A172 (cell line): ENCODE measurements at regions not wholly inside any gene's neighbourhood (a gene's known extent, or its start where the extent isn't known, plus 50 kb on each side); places are given as distances from the start of the nearest gene placed in this dataset.
A peak's percentile ranks its signal among the peaks of the same experiment; 100 is the strongest.

ENCODE experiments used
- DNase-seq: peaks from one replicate; pipeline ENCODE4 v3.0.0-alpha.2; 2015; ENCODE audit warnings: low spot score

DNA sequence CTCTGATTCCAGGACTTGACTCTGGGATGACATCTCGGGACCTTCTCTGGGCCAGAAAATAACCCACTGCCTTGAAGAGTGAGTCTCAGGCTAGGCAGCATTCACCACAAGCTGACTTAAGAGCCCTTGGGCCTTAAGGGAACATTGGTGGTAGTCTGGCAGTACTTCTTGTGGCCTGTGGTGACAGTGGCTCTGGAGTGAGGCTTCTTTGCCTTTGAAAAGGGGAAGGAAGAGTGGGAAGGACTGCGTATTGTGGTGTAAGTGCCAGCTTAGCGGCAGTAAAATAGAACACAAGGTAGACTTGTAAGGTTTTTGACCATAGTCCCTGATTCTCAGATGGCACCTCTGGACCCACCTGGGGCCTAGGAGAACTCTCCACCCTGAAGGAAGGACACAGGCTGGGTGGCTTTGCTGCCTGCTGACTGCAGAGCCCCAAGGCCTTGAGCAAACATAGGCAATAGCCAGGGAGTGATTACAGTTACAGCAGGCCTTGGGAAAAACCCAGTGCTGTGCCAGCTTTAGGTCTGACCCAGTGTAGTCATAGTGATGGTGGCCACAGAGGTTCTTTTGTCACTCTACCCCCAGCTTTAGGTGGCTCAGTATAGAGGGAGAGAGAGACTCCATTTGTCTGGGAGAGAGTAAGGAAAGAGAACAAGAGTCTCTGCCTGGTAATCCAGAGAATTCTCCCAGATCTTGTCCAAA lies 483.9 kb downstream of the SH2D4B start:
- DNase-seq, result no peak

DNA sequence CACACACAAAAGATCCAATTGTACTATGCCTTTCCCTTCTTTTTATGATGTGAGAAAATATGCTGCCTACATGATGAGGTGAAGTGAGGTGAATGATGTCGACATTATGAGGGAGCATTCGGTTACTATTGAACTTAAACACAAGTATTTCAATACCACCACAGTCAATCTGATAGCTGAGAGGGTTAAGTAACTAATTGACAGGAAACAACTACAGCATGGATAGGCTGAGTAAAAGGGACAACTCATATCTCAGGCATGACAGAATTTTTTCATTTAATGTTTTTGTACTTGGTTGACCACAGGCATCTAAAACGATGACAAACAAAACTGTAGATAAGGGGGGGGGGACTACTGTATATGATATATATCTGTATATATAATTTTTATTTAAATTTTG lies 488.9 kb downstream of the SH2D4B start:
- peak; percentile 78 for DNase-seq

DNA sequence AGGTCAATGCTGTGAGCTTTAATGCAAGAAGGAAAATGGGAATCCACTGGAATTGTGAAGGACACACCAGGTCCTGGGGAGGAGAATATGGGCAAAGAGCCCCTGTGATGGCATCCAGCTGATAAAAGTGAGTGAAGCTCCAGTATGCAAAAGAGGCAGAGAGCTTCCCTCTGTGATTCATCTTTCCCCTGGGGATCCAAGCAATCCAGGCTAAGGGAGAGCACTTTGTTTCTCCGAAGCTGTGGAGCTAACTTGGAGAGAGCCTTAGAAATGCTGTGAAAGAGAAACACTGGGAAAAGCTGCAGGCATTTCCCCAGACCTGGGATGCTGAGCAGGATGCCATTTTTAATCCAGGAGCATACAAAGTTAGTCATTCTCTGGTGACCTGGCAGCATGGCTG lies 489.5 kb downstream of the SH2D4B start:
- peak; percentile 51 for DNase-seq

DNA sequence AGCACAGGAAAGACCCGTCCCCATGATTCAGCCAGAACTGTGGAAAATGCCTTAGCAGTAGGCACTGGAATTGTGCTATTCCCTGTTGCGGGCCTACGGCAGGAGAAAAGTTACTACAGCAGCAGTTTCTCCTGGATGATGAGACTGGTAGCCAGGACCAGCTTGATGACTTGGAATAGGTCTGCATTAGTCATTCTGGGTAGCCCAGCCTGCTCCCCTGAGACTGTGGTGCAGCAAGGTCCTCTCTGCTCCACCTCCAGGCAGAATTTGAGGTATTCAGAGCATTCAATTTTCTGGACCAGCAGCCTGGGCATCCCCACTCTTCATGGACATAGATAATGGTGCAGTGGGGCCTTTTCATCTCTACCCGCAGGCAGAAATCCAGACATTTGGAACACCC lies 490.0 kb downstream of the SH2D4B start:
- DNase-seq, result peak; percentile 26

DNA sequence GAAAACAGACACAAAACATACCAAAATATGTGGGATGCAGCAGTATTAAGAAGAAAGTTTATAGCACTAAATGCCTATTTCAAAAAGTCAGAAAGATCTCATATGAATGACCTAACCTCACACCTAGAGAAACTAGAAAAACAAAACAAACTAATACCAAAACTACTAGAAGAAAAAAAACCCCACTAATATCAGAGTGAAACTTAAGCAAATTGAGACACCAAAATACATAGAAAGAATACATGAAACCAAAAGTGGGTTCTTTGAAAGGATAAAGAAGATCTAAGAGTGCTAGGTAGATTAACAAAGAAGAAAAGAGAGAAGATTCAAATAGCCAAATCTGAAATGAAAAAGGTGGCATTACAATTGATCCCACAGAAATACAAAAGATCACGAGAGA lies 494.1 kb downstream of the SH2D4B start:
- DNase-seq, result no peak

DNA sequence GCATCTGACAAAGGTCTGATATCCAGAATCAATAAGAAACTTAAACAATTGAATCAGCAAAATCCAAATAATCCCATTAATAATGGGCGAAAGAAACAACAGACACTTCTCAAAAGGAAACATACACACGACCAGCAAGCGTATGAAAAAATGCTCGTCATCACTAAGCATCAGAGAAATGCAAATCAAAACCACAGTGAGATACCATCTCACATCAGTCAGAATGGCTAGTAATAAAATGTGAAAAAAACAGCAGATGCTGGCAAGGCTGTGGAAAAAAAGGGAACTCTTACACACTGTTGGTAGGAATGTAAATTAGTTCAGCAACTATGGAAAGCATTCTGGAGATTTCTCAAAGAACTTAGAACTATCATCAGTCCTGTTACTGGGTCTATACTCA lies 496.7 kb downstream of the SH2D4B start:
- DNase-seq, result no peak

DNA sequence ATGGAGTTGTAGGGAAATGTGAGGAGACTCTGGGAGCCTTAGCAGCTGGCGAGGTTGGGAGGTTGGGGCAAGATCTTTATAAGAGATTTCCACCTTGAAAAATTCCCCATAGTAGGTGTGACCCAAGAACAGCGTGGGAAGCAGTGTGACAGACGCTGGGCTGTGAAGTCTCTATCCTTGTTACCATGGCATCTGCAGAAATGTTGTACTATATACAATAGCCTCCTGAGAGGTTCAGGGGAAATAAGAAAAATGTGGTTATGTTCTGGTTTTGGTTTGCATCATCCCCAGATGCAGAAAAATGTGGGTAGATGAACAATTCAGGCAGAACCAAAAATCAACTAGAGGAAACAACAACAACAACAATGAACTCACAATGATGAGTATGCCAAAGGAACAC lies 498.6 kb downstream of the SH2D4B start:
- no peak for DNase-seq

DNA sequence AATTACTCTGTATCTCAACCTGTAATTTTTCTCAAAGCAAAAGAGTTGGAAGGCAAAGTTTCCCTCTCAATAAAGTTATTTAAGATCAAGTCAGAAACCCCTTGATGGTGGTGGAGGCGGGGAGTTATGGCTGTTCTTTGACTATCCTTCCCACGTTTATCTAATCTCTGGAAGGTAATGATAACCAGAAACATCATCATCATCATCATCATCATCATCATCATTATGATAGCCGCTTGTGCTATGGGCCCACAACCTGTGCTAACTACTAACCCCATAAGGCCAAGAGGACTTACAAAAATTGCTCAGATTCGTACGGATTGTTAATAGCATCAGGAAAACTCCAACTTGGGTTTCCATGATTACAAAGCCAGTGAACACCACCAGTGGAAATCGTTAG lies 502.3 kb downstream of the SH2D4B start:
- no peak for DNase-seq

DNA sequence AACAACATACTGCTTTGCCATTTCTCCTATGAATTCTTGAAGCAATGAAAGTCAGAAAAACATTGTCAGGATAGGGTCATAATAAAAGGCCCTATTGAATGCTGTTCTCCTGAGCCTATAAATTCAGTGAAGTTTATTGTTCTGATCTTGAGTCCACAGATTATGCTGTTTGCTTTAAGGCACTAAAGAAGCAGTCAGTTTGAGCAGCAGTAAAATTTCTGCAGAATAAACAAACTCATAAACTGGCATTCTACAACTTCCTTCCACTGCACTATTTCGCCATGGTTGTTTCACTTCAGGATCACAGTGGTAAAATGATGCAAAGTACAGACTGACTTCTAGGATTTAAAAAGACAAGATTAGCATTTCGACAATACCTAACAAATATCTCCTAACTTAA lies 503.2 kb downstream of the SH2D4B start:
- no peak for DNase-seq

DNA sequence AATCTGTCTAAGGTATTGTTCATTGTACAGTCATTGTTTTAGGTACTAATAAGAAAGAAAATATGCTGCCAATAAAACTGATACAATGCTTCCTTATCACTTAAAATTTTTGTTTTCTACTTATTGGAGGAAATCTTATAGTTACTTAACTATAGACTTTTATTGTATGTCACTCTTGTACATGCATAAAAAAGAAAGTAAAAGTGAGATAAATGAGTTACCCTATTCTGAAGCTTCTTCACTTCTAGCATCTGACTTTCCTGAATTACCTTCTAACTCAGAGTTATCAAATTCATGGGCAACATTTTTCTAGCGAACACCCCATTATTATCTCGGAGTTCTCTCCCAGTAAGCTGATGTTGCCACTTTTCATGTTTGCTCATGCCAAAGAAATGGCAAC lies 504.9 kb downstream of the SH2D4B start:
- no peak for DNase-seq

DNA sequence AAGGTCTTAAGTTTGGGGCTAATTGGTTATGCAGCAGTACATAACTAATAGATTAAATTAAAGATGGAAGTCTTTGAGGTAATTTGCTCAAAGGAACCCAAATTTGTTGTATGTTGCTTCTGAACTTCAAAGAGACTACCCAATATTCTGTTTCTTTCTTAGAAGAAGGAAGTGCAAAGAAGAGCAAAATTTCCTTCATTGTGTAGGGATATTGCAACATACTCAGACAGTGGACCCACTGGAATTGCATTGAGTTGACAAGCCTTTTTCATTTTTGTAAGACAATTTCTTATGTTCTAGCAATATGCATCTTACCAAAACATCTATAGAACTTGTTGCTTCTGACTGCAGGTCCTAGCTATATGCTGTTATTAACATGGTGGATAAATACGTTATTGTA lies 527.8 kb downstream of the SH2D4B start:
- DNase-seq, result no peak

DNA sequence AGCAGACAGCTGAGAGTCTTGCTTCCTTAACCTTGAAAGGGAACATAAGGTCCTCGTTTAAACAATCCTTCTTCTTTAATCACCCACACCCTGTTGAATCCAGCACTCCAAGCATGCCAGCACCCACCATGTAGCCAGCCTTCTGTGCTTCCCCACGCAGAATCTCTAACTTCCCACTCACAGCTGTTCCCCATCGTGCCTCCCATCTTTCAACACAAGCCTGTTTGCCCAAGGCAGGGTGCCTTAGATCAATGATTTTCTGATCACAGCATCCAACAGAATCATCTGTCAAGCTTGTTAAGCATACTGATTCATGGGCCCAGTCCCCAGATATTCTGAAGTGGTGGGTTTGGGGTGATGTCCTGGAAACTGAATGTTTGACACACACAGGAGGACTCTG lies 530.8 kb downstream of the SH2D4B start:
- DNase-seq, result no peak

DNA sequence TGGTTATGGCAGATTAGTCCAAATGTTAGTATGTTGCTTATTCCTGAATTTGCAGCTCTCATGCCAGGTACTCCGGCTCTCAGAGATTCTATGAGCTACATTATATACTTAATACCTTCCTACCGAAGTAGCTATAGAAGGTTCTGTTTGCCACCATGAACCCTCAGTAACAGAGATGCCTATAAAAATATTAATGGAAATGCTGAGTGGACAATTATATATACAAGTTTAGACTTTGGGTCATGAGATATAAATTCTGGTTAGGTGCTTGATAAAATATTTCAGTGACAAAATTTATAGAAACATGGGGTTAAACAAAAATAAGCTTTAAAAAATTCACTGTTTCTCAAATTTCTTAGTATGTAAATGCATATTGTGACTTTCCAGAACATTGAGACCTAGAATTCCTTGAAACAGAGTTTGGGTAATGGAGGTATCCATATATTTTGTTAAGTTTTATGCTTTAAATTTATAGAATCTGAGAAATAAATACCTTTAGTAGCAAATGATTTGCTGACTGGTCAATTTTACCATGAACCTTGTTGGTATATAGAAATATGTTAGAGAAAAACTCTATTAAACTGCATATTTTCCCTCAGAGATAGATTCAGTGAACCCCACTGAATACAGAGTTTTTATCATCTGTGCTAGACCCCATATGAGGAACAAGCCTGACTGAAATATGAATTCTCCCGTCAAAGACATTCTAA lies 533.5 kb downstream of the SH2D4B start:
- DNase-seq, result no peak

DNA sequence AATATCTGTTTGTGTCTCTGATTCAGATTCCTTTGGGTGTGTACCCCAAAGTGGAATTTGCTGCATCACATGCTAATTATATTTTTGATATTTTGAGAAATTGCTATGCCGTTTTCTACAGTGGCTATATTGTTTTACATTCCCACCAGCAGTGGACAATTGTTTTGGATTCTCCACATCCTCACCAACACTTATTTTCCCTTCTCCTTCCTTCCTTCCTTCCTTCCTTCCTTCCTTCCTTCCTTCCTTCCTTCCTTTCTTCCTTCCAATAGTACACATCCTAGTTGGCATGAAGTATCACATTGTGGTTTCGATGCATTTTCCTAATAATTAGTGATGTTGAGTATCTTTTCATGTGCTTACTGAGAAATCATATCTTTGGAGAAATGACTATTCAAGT lies 535.5 kb downstream of the SH2D4B start:
- no peak for DNase-seq

DNA sequence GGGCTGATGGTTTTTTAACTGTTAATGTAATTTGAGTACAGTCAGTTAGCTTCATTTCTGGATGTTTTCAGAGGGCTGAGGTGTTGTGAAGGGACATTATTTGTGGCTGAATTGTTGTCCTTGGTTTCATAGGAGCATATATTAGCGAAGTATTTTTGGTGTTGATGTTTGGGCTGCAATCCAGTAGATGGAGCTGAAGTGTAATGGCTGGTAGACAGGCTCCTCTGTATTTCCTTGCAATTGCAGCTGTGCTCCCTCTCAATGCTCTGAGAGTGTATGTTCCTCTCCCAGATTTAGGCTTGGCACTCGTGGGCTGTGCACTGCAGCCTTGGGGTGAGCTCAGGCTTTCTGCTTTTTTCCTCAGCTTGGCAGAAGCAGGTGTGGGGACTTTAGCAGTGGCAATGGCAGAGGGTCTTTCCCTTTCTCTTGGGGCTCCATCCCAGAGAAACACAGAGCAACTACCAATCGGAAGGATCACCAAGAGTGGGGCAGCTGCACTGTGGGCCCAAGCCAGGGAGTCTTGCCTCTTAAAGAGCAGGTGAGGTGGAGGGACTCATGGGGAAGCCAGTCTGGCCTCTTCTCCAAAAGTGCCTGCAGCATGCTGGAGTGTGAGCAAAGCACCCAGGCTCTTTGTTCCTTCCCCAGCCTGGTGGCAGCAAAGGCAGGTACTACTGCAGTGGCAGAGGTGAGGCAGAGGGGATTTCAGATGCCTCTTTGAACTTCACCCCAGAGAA lies 544.4 kb downstream of the SH2D4B start:
- DNase-seq, result peak; percentile 13

DNA sequence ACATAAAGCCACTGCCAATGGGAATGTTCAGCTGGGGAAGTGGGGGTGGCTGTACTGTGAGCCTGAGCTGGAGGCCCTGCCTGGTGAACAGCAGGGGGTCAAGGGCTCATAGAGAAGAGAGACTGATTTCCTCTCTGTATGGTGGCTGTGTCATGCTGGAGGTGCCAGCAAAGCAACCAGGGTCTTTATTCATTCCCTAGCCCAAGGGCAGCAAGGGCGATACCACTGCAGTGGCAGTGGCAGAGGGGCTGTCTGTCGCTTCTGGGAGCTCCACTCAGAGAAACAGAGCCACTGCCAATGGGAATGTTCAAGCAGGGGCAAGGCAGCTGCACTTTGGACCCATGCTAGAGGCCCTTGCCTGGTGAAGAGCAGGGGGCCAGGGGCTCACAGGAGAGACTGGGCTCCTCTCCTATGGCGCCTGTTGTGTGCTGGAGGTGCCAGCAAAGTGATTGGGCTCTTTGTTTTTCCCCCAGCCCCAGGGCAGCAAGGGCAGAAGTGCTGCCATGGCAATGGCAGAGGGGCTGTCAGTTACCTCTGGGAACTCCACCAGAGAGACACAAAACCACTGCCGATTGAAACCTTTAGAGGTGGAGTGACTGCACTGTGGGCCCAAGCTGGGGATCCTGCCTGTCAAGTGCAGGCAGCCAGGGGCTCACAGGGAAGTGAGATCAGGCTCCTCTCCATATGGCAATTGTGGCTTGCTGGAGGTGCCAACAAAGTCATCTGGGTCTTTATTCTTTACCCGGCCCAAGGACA lies 545.1 kb downstream of the SH2D4B start:
- no peak for DNase-seq

DNA sequence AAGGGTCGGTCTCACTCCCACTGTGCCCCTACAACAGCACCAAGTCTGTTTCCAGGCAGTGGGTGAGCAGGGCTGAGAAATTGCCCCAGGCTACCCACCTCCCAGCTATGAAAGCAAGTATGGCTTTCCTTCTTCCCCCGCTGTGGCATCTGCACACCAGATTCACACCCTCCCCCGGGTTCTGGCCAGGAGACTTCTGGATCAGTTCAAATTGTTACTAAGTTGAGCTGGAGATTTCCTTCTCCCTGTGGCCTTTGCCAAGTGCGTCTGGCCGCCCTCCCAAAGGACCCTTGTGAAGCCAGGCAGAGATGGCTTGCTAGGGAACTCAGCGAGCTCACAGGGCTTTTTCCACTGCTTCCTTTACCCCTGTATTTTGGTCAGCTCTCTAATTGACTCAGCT lies 555.4 kb downstream of the SH2D4B start:
- DNase-seq, result no peak

DNA sequence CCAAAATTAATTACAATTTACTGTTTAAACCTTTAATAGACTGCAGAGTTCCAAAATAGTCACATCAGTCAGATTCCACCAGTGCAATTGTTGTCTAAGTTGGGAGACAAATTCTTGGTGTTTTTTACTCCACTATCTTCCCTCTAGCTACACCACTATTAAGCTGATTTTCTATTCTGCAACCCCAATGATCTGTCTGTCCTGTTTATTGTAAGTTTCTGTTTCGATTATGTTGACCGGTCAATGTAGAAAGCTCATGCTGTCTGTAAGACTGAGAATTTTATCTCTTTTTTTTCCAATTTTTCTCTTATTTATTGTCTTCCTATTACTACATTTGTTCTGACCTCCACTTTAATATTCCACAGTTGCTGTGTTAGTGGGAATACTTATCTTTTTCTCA lies 557.5 kb downstream of the SH2D4B start:
- DNase-seq, result no peak

DNA sequence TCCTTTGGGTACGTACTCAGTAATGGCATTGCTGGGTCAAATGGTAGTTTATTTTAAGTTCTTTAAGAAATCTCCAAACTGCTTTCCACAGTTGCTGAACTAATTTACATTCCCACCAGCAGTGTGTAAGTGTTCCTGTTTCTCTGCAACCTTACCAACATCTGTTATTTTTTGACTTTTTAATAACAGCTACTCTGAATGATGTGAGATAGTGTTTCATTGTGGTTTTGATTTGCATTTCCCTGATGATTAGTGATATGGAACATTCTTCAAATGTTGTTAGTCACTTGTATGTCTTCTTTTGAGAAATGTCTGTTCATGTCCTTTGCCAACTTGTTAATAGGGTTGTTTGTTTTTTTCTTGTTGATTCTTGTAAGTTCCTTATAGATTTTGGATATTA lies 558.9 kb downstream of the SH2D4B start:
- DNase-seq, result no peak

DNA sequence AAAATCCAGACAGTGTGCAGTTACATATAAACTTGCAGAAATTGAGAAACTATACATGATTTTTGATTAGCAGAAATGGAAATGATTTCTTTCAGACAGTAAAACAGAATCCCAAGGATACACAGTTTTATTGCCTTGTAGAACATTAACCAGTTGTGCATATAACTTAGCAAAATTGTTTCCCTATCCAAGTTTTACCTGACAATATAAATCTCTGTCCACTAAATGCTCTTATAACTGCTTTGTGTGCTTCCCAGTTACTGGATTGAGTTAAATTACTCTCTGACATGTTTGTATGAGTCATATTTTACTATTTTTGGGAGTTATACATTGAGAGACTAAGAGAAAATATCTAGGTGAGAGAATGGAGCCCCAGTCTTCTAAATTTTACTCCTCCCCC lies 563.4 kb downstream of the SH2D4B start:
- no peak for DNase-seq

DNA sequence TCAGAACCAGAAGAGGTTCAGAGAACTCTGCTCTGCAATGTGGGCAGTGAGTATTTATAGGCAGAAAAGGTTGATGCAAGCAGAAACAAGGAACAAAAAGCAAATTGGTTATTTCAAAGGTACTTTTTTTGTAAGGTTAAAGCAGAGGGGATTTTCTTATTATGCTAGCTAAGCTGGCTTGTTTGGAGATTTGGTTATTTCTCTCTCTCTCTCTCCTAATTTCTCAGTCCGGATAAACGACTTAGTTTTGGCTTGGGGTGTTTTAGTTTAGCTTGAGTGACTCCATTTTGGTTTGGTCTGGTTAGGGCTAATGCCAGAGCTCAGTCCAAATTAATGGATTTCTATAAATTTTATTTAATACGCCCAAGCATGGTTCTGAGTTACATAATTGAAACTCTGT lies 566.8 kb downstream of the SH2D4B start:
- DNase-seq, result no peak

DNA sequence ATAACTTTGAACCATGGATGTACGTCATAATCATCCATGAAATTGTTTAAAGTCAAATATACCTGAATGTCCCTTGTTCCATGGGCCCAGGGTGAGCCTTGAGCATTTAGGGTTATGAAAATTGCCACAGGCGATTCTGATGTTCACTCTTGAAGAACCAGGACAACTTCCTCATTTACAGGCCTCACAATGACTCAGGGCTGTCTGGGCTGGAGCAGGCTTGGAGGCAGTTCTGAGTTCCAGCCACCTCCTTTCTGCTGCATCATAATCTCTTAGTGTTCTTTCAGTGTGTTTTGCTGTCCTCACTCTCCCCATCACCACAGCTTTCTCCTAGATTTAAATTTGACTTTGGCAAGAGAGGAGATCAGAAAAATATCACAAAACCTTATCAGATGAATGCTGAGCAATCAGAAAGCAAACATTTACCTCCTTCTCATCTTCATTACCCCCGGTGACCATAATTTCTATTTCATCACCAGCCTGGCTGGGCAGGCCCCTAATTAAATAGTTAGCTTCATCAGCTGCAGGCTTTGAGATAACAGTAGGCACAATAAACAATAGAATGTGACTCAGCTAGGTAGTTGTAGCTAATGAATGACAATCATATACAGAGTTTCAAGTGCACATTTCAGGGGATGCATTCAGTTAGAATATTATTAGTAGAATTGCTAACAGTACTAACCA lies 571.0 kb downstream of the SH2D4B start:
- peak; percentile 43 for DNase-seq
